ENCODE measurements at regions not wholly inside any gene's neighbourhood (a gene's known extent, or its start where the extent isn't known, plus 50 kb on each side); places are given as distances from the start of the nearest gene placed in this dataset.

DNA sequence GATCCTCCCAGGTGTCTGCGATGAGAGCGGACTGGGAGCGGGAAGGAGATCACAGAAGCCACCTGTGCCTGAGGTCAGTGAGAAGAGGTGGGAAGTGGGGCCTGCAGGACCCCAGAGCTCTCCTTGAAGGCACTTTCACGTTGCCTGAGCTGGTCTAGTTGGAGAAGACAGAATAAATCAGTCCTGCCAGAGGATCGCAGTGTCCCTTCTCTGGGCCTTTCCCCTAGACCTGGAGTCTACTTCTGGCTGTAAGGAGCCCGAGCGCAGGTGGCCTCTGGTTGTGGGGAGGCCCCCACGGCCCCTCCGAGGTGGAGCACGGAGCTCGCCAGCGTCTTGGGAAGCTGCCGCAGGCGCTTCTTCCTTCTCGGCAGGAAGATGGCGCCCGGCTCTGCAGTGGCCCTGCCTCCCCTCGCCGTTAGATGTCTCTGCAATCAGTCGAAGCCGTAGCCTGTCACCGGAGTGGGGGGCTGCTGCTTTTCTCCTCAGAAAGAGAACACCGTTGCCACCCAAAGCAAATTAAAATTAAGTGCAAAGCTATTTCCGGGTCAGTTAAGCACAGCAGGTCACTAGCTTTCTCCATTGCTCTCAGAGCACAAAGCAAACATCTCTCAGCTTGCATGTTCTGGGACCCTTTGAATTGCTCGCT lies 212.0 kb upstream of the MYT1L start:
- DNase-seq = no peak

- no peak for DNase-seq
Measured at GRCh38 chr2:2542316-2542715, 211.2 kb upstream of the MYT1L start.

DNA sequence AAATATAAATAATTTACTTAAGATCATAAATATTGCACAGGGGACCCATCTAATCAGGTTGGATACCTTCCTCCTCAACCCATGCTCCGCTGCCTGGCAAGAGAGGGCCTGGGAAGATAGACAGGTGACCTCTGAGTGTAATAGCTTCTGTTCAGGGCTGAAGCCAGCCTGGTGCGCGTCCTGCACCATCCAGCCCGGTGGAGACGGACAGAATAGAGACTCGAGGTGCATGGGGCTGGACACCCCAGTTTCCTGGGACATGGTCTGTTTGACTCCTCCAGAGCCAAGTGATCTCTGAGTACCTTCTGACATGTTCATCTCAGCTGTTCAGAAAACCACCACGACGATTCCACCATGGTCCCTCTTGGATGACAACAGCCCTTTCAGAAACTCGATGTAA lies 209.3 kb upstream of the MYT1L start:
- DNase-seq = no peak

GRCh38 chr2:2536416-2537056 lies 205.5 kb upstream of the MYT1L start:
- no peak for DNase-seq

- no peak for DNase-seq
Measured at GRCh38 chr2:2530334-2530733, 199.3 kb upstream of the MYT1L start.

DNA sequence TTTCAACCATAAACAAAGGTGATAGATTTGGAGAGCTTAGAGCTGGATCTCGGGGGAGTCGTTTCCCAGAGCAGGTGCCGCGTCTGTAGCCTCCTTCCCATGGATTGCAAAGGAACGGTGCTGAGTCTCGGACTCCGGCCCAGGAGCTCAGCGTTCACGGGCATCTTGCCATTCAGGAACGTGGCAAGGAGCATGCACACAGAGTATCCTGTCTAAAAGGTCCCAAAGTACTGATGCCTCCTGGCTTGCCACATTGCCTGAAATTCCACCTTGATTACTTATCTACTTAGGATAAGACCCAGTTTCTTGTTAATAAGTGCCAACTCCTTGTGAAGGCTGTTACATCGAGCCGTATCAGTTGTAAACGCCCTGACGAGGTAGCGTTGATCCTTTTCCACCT lies 197.8 kb upstream of the MYT1L start:
- no peak for DNase-seq

- no peak for DNase-seq
Measured at GRCh38 chr2:2527148-2527547, 196.1 kb upstream of the MYT1L start.

DNA sequence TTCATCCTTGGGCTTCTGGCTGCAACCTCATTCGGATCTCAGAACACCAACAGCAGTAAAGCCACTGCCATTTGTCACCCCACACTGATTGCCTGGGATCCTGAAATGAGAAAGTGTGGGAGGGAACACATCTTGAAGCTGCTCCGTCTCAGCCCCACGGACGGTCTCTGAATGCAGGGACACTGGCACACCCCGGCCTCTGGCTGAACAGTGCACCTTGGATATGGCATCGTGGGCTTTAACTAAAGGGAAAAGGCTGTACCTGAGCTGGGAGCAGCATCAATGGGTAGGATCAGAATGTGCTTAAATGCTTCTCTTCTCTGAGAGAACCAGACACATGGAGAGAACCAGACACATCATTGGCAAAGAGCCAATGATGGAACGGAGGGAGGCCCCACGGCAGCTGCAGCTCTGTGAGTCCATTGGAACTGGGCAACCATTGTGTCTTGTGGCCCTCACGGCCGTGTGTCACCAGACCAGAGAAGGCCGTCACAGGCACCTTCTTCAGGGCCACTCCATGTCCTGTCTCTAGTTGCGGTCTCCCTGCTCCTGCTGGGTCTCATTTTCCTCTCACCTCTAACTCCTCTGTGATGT lies 193.4 kb upstream of the MYT1L start:
- DNase-seq = no peak

DNA sequence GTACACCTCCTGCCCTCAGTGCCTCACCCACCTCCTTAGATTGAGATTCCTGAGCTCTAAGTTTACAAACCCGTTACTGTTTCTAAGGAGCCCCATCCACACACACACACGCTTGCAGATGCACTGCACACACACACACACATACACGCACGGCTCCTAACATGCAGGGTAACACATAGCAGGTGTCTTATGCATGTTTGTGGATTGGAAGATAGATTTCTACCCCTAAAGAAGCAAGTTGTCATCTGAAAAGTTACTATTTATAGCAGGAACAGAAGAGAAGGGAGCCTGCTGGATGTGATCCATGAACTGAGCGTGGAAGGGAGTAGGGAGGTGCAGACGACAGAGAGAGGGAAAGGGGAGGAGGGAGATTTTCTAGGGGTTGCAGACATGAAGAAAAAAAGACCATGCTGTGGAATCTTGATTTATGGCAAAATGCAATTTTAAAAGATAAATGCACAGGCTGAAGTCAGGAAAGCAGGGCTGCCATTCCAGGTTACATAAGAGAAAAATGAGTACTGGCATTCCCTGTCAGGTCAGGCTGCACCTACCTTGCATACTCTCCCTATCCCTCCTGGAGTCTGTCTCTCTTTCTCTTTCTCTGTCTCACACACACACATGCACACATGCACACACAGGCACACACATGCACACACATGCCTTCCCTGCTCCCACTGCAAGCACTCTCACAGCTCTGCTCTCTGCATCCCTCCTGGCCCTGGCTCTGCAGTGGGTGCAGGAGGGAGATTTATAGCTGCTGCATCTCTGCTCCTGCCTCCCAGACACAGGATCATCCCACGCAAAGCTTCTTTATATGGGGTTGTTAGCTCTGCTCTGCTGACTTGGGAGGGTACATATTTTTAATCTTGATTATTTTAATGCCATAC lies 192.6 kb upstream of the MYT1L start:
- DNase-seq = no peak

DNA sequence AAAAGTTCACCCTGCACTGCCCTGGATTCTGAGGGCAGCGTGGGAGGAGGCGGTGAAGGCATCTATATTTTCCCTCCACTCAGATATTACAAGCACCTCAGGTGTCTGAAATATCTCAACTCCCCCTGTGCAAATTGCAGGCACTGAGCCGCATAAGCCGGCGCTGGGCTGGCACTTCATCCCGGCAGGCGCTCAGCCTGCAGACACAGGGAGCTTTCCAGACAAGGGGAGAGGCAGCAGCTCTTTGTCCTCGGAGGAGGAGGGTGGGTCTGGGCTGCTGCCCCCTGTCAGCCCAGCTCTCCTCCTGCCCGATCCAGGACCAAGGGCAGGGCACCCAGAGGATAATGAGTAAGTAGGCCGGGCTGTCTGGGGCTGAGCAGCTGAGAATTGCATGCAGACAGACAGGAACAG lies 189.3 kb upstream of the MYT1L start:
- no peak for DNase-seq

DNA sequence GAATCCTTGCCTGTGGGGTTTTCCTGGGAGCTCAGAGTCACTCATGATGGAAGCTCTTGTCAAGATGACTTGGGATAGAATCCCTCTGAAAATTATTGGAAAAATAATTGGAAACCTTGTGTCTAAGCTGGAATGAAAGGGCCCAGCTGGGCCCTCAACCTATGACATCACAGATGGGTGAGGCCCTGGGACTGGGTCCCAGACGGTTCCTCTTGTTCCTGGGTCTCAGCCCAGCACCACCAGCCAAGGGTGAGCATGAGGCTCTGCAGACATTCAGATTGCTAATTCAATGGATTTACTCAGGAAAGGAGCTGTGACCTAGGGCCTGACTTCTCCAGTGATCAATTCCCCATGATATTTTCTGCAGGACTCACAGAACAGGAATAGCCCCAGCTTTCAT lies 188.3 kb upstream of the MYT1L start:
- no peak for DNase-seq

GRCh38 chr2:2517399-2517798 lies 186.3 kb upstream of the MYT1L start:
- no peak for DNase-seq

DNA sequence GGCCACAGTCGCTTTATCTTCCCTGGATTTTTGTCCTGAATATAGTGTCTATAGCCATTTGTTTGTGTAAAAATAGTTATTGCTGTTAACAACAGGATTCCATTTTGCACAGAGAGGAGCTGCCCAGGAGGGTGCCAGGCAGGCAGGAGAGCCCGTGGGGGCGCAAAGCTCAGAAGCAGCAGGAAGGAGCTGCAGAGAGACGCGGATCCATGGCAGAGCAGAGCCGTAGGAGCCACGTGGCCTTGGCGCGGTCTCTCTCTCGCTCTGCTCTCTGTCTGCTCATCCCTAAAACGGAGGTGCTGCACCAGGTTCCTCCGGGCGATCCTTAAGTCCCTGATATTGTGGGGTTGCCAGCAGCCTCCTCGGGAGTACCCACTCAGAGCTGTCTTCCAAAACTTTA lies 185.3 kb upstream of the MYT1L start:
- DNase-seq = no peak

GRCh38 chr2:2512931-2513330 lies 181.9 kb upstream of the MYT1L start:
- DNase-seq = no peak

GRCh38 chr2:2507417-2507997 lies 176.4 kb upstream of the MYT1L start:
- DNase-seq = no peak

DNA sequence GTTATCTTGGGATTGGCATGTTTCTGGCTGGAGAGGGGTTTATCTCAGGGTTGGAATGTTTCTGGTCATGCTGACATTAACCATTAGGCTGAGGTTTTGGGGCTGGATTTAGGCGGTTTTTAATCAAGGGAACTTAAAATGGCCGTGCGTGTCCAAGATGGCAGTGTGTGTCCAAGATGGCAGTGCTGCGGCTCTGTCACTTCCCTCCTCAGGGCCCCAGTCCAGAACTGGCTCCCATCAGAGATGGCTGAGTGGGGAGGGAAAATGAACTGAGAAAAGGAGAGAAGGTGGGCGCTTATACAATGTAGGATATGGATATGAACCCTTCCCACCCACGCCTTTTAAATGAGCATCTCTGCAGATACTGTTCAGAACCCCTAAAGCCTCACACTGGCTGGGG lies 175.5 kb upstream of the MYT1L start:
- DNase-seq = no peak

- DNase-seq = no peak
Measured at GRCh38 chr2:2505604-2506003, 174.5 kb upstream of the MYT1L start.

GRCh38 chr2:2503864-2504418 lies 172.9 kb upstream of the MYT1L start:
- DNase-seq = no peak

- DNase-seq = no peak
Measured at GRCh38 chr2:2502201-2502549, 171.1 kb upstream of the MYT1L start.

DNA sequence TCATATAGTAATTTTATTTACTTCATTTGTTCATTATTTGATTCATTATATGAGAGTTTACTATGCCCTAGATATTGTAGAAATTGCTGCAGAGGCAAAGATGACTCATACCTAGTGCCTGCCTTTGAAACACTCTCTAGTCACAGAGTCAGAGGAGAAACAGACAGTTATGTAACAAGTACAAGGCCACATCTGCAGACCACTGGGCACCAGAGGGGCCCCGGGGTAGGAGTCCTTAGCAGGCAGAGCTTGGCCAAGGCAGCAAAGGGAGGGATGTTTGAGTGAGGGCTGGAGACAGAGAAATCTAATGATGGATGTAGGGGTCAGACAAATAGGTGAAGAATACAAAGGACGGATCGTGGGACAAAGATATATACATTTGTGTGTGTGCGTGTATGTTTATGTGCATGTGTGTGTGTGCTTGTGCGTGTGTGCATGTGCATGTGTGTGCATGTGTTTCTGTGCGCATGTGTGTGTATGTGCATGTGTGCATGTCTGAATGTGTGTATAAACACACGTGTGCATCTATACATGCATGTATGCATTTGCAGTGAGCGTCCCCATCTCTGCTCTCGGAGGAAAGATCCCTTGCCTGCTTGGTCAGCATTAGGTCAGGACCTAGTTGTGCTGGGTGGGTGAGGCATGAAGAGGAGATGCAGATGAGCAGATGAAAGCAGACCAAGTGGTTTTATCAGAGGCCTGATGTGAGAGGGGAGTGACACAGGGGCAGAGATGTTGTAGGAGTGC lies 170.6 kb upstream of the MYT1L start:
- DNase-seq = no peak

DNA sequence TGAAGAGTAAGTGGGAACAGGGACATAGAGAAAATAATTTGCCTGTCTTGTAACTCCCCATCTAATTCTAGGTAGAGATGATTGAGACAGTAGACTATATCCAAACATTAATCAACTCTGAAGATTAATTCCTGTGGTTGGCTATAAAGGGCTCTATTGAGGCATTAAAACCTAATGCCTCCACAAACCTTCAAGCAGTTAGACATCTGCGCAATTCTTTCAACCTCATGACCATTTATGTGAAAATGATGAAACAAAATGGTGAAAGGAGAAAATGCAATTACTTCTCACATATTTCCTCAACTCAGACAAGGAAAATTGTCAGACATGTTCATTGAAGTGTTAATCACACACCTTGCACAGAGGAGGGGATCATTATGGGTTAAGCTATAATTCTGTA lies 164.5 kb upstream of the MYT1L start:
- no peak for DNase-seq

DNA sequence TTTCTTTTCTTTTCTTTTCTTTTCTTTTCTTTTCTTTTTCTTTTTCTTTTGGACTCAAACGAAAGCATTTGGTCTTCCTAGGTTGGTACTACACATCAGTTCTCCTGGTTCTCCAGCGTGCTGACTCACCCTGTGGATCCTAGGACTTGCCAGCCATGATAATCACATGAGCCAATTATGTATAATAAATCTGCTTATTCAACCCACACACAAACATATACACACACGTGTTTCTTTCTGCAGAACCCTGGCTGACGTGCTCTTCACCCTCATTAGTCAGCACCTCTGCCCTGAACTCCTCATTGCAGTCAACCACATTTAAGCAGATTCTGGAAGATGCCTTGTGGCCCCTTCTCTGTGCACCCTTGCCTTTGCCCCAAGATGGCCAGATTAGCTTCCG lies 162.4 kb upstream of the MYT1L start:
- DNase-seq = no peak

Data from AML-193 (cell line).